Left lobe of liver (tissue), 2 donors: ENCODE measurements at regions not wholly inside any gene's neighbourhood (a gene's known extent, or its start where the extent isn't known, plus 50 kb on each side); places are given as distances from the start of the nearest gene placed in this dataset.

Source experiments
- ATAC-seq: fragments of 200-7000 bp; cut with Tn5 transposase; one replicate; pipeline ENCODE4 v1.9.1; 2020; ENCODE audit warnings: mild to moderate bottlenecking, moderate library complexity
- DNase-seq: peaks from one replicate; pipeline ENCODE4 v3.0.0-alpha.2; 2020; ENCODE audit warnings: low spot score
- donor health status: DM: no; HTN: no; CAD: no; lungs with moderate emphysema.
- donor health status: DM: no; HTN: yes; CAD: no.

DNA sequence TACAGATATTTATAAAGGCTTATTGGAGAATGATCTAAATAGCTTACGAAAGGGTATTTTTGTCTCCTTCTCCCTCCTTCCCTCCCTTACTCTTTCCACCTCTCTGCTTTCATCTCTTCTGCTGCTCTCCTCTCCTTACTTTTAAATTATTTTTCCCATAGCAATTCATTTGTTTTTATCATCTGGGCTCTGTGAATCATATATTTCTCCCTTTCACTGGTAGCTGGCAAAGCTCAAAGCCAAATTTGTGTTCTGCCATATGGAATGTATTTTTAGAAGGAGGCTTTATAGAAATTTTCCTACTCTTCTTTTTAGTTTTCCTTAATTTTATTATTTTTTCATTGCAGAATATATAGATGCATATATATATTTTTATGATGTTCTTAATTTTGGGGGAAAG lies 385.8 kb downstream of the C3orf38 start:
- no peak for ATAC-seq
- no peak for DNase-seq

DNA sequence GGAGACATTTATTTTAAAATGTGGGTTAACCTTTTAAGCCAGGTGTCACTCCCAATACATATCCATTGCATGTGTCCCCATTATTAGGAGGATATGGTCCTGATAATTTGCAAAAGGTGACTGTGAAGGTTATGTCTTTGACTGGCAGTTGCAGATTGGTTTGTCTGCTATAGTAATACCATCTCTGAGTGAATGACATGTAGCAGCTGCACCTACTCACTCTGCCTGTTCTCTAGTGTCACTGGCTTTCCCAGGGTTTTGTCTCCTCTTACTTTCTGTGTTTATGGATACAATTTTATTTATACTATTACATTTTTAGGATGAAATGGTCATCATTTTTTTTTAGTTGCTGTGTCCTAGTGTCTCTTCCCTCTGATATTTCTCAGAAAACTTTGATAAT lies 393.2 kb downstream of the C3orf38 start:
- ATAC-seq, result no peak
- no peak for DNase-seq

DNA sequence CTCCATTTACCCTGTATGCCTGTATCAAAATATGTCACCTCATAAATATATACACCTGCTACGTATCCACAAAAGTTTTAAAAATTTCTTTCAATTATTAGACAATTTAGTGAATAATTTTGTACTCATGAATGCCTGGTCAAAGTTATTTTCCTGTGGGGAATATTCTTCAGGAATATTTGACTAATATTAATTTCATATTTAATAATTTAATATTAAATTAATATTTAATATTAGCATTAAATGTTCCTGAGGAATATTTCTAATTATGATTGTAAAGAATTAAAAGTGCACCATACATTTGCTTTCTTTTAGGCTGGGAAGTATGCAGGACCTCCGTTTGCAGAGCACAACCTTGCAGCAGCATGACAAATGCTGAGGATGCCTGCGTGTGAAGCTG lies 422.7 kb downstream of the C3orf38 start:
- DNase-seq (no peak), ATAC-seq (no peak)

DNA sequence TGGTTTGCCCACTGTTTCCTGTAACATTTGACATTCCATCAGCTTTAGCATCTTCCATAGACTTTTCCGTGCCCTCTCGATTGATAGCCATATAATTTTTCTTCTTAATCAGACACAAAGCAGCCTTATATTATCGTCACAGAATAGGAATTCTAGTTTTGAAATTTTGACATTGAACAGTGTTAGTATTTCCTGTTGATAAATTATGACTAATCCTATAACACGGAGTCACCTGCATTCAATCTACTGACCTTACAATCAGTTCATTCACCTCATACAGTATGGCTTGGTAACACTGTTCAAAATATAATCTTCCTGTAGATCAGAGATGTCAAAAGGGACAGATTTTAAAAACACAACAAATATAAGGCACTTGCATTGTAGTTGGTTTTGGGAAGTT lies 423.7 kb downstream of the C3orf38 start:
- DNase-seq (no peak), ATAC-seq (no peak)

- ATAC-seq (no peak), DNase-seq (no peak)
These were observed 424.4 kb downstream of the C3orf38 start for GRCh38 chr3:88574146-88574545.

DNA sequence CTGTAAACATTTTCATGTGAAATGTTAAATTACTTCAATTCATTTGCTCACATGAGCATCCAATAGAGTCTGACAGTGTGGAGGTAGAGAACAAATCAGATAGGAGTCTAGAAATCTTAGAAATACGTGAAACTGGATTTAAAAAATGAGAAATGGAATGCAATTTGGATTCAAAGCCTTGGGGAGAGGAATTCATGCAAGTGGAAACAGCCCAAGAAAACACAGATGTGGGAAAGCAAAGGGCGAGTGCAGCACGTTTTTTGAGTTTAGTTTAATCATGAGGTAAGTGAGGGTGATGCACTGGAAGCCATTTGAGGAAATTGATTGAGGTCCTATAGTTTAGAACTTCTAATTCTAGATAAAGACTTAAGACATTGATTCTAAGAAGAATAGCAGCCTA lies 434.7 kb downstream of the C3orf38 start:
- ATAC-seq, result no peak

GRCh38 chr3:88586121-88586640 lies 436.4 kb downstream of the C3orf38 start:
- no peak for ATAC-seq
- DNase-seq, result no peak

More for the DNA sequence above, 434.7 kb downstream of the C3orf38 start:
- DNase-seq, result no peak

- DNase-seq (no peak), ATAC-seq (no peak)
These were observed 439.4 kb downstream of the C3orf38 start for GRCh38 chr3:88589138-88589537.

GRCh38 chr3:88595026-88595425 lies 445.3 kb downstream of the C3orf38 start:
- ATAC-seq (no peak), DNase-seq (no peak)

- DNase-seq (no peak), ATAC-seq (no peak)
These were observed 446.7 kb downstream of the C3orf38 start for GRCh38 chr3:88596451-88596850.

DNA sequence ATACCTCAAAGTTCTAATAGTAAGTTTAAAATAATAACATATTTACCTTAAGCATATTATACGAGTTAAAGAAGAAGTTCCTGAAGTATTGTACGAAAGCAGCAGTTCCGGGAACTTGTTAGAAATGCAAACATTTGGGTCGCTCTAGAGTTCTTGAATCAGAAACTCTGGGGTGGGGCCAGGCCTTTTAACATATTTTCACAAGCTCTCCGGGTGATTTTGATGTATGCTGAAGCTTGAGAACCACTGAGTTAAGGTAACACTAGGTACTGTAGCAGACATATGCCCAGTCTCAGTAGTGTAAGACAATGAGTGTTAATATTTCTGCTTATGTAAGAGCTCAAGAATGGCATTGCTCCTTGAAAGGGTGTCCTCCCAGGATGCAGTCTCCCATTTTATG lies 461.1 kb downstream of the C3orf38 start:
- no peak for ATAC-seq
- DNase-seq, result no peak

GRCh38 chr3:88611826-88612326 lies 462.1 kb downstream of the C3orf38 start:
- no peak for DNase-seq
- no peak for ATAC-seq

- ATAC-seq, result no peak
- no peak for DNase-seq
These were observed 466.7 kb downstream of the C3orf38 start for GRCh38 chr3:88616413-88616812.

DNA sequence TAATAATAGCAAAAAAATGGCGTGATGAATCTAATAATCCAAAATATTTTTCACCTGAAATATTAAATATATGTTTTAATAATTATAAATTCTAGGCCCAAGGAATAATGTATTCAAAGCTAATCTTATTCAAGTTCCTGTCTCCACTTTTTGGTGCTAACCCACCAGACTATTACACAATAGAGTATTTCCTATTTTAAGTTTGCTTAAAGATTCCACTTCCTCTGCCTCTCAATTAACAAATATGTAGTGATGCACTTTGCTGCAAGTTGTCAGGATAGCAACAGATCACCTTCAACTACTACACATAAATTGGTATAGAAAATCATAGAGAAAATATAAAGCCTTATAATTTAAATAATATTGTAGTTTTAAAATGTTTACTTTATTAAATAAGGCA lies 467.5 kb downstream of the C3orf38 start:
- ATAC-seq (no peak), DNase-seq (no peak)

- no peak for DNase-seq
- ATAC-seq, result no peak
These were observed 468.4 kb downstream of the C3orf38 start for GRCh38 chr3:88618021-88618645.

DNA sequence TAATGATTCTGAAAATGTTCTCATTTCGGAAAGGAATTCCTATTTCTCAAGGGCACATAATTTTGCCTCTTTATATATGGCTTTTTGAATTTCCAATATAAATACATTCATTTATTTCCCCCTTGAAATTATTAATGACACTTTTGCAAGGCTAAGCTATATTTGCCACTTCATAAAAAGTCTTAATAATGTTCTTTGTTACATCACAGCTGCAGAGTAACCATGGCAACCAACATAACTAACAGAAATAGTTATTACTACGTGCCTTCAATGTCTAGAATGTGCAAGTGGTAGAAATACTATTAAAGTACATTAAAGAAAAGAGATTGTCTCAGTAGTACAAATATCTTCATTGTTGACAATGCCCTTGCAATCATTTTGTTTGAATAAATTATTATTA lies 471.8 kb downstream of the C3orf38 start:
- ATAC-seq (no peak), DNase-seq (no peak)

DNA sequence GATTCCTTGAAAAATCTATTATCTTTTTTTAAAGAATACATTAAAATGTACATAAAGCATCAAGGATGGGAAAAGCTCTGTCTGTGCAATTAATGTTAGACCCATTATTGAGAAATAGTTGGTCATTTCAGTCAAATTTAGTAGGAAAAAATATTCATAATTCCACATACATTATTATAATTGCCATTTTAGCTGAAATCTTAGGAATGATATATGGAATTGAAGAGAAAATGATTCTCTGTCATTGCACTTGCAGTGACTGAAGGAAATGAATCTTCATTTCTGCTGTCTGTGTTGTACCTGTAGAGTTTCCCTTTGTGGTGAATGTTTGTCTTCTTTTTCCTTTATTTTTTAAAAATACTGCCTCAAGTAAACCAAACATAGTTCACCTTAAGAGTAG lies 473.9 kb downstream of the C3orf38 start:
- ATAC-seq, result no peak
- DNase-seq, result no peak

DNA sequence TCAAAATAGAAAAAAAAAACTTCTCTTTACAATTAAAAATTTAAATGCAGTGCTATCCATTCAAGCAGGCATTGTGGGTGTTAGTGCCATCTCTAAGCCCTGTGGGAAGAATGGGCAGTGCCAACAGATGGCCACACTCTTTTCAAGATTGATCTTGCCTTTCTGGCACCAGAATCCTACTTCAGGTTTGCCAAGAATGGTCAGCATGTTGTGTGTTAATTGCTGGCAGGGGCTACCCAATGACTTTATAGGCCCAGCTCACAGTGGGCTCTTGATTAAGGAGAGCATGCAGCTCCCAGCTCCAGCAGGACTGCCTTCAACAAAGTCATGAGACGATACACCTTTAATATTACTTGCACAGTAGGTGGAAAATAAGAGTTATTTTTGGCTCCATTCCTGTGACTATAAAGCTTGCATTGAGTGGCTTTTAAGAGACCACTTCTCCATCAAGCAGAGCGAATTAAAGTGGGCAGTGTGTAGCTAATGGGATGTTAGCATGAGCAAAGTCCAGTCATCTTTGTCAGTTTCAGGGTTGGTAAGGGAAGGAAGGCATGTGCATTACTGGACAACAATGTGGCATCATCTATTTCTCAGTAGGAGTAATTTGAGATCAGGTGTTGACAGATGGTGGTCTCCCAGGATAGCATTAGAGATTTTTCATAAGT lies 476.8 kb downstream of the C3orf38 start:
- DNase-seq (no peak), ATAC-seq (no peak)

DNA sequence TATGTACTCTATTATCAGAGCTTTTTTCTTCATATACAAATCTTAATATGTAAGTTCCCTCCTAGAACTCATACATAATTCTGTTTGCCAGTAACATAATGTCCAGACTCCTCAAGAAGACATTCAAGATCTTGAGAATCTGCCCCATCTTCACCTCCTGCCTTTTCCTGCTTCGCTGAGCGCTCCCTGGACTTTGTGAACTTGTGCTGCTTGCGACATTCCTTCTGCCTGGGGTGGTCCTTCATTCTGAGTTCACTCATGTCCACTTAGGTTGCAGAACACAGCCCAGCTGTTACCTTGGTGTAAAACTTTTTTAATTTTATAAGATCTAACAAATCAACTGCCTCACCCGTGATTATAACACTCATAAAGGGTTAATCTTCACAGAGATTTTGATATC lies 478.5 kb upstream of the EPHA3 start:
- ATAC-seq (no peak), DNase-seq (no peak)

GRCh38 chr3:88632226-88632625 lies 475.2 kb upstream of the EPHA3 start:
- DNase-seq (no peak), ATAC-seq (no peak)

- DNase-seq (no peak), ATAC-seq (no peak)
These were observed 466.8 kb upstream of the EPHA3 start for GRCh38 chr3:88640581-88640980.

DNA sequence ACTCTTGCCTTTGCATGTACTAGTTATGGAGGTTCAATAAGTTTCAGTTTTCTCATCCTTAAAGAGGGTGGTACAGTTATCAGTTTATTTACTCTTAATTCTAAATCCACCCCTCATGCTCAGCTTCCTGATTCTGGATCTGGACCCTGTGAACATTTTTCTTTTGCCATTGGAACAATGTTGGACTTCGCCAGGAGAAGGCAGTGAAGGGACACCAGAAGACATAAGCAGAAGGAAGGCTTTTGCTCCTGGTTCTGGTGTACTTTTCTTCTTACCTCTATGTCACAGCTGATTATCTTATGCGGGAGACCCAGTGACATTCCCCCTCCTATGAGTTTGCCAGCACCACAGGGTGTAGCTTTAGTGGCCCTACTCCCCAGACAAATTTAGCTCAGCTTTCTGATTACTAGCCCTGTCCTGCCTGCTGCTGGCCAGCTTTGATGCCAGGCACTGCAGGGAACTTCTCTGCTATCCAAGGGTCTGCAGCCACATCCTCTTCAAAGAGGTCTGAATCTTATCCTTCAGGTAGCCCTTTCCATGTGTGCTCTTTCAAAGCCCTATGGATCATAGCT lies 466.3 kb upstream of the EPHA3 start:
- no peak for DNase-seq
- no peak for ATAC-seq
